Activated CD4-positive, alpha-beta T cell treated with anti-CD3 and anti-CD28 coated beads, Interleukin-2, amount 50 U/mL, for 16 hours (primary cell): ENCODE measurements at regions not wholly inside any gene's neighbourhood (a gene's known extent, or its start where the extent isn't known, plus 50 kb on each side); places are given as distances from the start of the nearest gene placed in this dataset.

ENCODE experiments used
- DNase-seq: peaks from one replicate; pipeline ENCODE4 v3.0.0-alpha.2; 2020

GRCh38 chr15:39327005-39327730 is 253.7 kb upstream of the THBS1 start:
- DNase-seq, result no peak

- DNase-seq, result no peak
Observed at GRCh38 chr15:39330061-39330460, 250.8 kb upstream of the THBS1 start.

DNA sequence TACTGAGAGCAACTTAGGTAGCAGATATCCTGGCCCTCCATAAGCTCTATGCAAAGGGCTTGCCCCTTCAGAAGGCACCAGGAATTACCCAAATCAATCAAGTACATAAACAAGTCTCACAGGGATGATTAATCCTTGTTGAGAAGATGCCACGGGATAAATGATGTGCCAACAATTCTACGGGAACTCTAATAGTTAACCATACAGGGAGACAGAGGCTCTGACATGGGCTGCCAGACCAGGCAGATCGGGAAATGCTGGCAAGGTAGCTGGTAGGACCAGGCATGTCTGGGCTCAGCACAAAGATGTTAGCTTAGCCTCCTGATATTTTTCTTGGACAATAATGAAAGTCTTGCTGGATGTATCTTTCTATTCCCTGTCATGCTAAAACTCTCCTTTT is 249.3 kb upstream of the THBS1 start:
- no peak for DNase-seq

GRCh38 chr15:39332846-39333245 is 248.0 kb upstream of the THBS1 start:
- no peak for DNase-seq

- DNase-seq, result no peak
Observed at GRCh38 chr15:39333393-39333792, 247.5 kb upstream of the THBS1 start.

GRCh38 chr15:39333896-39334295 is 247.0 kb upstream of the THBS1 start:
- DNase-seq, result no peak

GRCh38 chr15:39336926-39337325 is 244.0 kb upstream of the THBS1 start:
- no peak for DNase-seq

DNA sequence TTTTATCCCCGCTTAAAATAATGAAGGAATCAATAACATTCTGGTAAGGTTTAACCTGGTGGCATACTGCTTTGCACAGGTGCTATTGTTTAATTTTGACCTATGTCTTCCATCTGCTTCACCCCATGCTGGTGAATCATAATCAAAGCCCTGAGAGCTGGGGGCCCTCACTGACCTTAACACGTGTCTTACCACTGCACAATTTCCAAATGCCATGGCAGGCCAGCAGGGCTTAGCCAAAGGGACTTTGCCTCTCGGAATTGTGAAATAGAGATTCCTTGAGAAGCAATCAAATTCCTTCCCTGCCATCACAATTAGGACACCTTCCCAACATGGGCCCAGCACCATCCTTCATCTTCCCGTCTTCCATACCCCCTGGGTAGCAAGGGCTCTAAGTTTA is 242.6 kb upstream of the THBS1 start:
- DNase-seq, result no peak

GRCh38 chr15:39340903-39341645 is 239.8 kb upstream of the THBS1 start:
- no peak for DNase-seq

- DNase-seq, result no peak
Observed at GRCh38 chr15:39344662-39345141, 236.2 kb upstream of the THBS1 start.

- no peak for DNase-seq
Observed at GRCh38 chr15:39345176-39345575, 235.7 kb upstream of the THBS1 start.

DNA sequence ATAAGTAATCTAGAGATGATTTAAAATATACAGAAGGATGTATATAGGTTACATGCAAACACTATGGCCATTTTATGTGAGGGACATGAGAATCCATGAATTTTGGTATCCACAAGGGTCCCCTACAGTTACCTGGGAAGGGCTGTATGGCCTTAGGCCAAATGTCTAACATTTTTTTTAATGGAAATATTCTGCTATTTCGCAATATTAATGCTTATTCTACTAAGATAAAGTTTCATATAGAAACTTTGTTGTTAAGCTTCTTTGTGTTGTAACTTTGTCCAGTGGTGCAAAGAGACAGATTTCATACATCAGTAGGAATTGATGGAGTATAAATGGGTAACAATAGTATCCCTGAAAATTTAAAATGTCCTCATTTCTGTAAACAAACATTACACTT is 233.4 kb upstream of the THBS1 start:
- no peak for DNase-seq

GRCh38 chr15:39350785-39351184 is 230.1 kb upstream of the THBS1 start:
- no peak for DNase-seq

- DNase-seq, result no peak
Observed at GRCh38 chr15:39354189-39354588, 226.7 kb upstream of the THBS1 start.

DNA sequence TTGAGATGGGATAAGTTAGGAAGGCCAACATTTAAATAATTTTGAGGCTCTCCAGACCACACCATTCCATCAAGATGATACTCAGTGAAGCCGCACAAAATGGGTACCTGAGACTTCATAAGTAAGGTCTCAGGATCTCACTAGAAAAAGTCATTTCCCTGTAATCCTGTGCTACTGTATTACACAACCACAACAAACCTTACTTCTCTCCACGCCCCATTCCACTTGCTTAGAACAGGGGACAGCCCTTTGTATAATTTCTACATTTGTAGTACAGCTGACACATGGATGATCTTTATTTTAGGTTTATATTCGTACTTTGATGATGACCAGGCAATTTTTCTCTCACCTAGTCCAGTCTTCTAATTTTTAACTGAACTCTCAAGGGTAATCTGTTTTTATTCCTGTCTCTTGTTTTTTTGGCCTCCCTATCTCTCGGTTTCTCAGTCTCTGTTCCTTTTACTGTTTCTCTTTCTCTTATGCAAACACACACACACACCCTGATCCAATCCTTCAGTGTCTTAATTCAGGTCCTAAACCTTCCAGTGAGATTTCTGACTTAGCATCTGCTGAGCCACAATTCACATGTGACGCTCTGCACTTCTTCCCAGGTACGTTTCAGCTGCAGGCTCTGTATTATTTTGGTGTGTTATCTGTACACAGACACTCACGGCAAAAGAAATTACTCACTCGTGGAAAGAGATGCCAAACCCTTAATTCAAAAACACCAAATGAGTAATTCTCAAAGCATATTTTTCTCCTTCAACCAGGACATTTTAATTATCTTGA is 223.2 kb upstream of the THBS1 start:
- DNase-seq, result no peak

GRCh38 chr15:39358441-39359041 is 222.3 kb upstream of the THBS1 start:
- no peak for DNase-seq

DNA sequence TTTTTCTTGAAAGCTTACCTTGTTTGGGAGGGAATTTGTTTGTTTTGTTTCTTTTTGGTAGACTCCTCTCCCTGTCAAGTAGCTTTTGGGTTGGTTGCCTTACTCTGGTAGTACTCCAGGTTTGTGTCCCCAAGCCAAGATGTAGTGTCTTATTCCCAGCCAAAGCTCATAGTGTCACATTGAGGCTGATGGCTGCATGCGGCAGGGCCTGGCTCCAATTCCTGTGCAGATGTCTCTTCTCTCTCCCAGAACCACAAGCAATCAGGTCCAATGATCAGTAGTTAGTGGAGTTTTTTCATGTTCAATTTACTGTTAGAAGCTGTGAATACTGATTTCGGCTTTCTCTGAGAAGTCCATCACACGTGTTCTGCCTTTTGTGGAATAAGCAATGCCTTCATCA is 221.1 kb upstream of the THBS1 start:
- no peak for DNase-seq

GRCh38 chr15:39360452-39360851 is 220.4 kb upstream of the THBS1 start:
- no peak for DNase-seq

GRCh38 chr15:39361497-39361896 is 219.4 kb upstream of the THBS1 start:
- no peak for DNase-seq

DNA sequence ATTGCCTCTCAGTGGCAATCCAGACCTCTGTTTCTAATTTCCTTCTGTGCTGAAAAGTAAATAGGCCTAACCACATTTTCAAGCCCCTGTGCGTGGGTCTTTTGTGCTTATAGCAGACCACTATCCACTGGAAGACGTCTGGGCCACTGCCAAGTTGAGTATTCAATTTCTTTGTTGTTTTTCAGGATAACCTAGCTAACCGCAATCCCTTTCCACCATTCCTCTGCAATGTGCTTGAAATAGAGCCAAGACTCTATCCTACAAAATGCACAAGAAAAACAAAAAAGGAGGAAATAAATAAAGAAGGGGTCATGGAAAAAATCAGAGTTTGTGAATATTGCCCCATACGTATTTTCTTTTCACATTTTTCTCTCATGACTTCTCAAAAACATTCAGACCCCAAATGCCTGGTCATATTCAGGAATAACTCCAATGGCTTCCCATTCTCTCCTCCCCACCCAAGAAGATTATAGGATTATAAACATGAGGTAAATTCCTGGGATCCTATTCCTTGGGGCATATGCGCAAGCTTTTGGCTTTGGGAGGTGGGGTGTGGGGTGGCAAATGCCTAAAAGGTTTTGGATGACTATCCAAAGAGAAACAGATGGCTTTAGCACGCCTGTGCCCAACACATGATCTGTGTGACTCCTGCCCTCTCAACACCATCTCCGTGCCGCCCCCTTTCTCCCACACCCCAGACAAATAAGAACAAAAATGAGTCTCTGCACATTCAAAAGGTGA is 217.9 kb upstream of the THBS1 start:
- no peak for DNase-seq

- no peak for DNase-seq
Observed at GRCh38 chr15:39363761-39364586, 216.9 kb upstream of the THBS1 start.

- DNase-seq, result no peak
Observed at GRCh38 chr15:39364721-39365120, 216.2 kb upstream of the THBS1 start.
